ENCODE measurements at regions not wholly inside any gene's neighbourhood (a gene's known extent, or its start where the extent isn't known, plus 50 kb on each side); places are given as distances from the start of the nearest gene placed in this dataset.

- Histone ChIP-seq H3K27me3 (ENCODE audit: control insufficient read depth, insufficient read depth, low read length) (peaks cover 35% of the 10 kb centered on the region), H3K36me3 (ENCODE audit: control insufficient read depth, insufficient read depth, low read length) (no peaks in the 10 kb centered on the region), H3K4me1 (ENCODE audit: control insufficient read depth, insufficient read depth, low read length) (no peaks in the 10 kb centered on the region), H3K27ac (ENCODE audit: low read length) (no peak overlapping the region), H3K9me3 (replicated peaks; ENCODE audit: control insufficient read depth, low read depth, low read length) (no peaks in the 10 kb centered on the region), H3K4me3 (ENCODE audit: low read length) (no peak overlapping the region)
- 73% methylated on average over 6 of the region's 9 CpGs for WGBS (ENCODE audit: insufficient coverage)
- no peak for DNase-seq
Measured at GRCh38 chr4:4762300-4762699, 97.2 kb upstream of the MSX1 start.

- H3K4me1 ChIP-seq (ENCODE audit: control insufficient read depth, insufficient read depth, low read length), result no peaks in the 10 kb centered on the region
- H3K9me3 ChIP-seq (replicated peaks; ENCODE audit: control insufficient read depth, low read depth, low read length), result no peaks in the 10 kb centered on the region
- no peak overlapping the region for H3K27ac ChIP-seq (ENCODE audit: low read length)
- peaks cover 43% of the 10 kb centered on the region for H3K27me3 ChIP-seq (ENCODE audit: control insufficient read depth, insufficient read depth, low read length)
- 42% methylated on average over 16 of the region's 20 CpGs for WGBS (ENCODE audit: insufficient coverage)
- no peak overlapping the region for H3K4me3 ChIP-seq (ENCODE audit: low read length)
- no peak for DNase-seq
- no peaks in the 10 kb centered on the region for H3K36me3 ChIP-seq (ENCODE audit: control insufficient read depth, insufficient read depth, low read length)
Measured at GRCh38 chr4:4761128-4761982, 98.1 kb upstream of the MSX1 start.

GRCh38 chr4:4759883-4760282 is 99.6 kb upstream of the MSX1 start:
- Histone ChIP-seq H3K9me3 (replicated peaks; ENCODE audit: control insufficient read depth, low read depth, low read length) (no peaks in the 10 kb centered on the region), H3K4me1 (ENCODE audit: control insufficient read depth, insufficient read depth, low read length) (peaks cover 3% of the 10 kb centered on the region), H3K36me3 (ENCODE audit: control insufficient read depth, insufficient read depth, low read length) (no peaks in the 10 kb centered on the region), H3K27me3 (ENCODE audit: control insufficient read depth, insufficient read depth, low read length) (peaks cover 49% of the 10 kb centered on the region), H3K4me3 (ENCODE audit: low read length) (no peak overlapping the region), H3K27ac (ENCODE audit: low read length) (no peak overlapping the region)
- 49% methylated on average over 5 of the region's 7 CpGs for WGBS (ENCODE audit: insufficient coverage)
- DNase-seq, result no peak

DNA sequence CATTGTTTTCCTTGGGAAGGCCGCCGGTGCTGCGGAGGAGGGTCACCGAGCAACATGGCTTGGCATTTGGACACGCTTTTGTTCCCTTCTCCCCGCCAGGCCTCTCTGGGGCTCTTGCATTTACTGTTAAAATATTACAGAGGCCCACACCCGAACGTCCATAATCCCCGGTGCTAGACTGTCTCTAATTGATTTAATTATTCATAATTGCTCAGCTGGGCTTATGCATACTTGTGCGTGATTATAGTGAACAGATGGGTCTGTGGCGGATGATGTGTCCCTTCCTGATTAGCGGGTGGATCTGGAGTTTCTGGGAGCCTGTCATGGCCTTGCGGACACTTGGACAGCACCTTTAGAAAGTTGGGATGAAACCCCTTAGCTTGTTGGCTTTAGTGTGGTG is 100.2 kb upstream of the MSX1 start:
- Histone ChIP-seq H3K36me3 (ENCODE audit: control insufficient read depth, insufficient read depth, low read length) (no peaks in the 10 kb centered on the region), H3K27ac (ENCODE audit: low read length) (no peak overlapping the region), H3K9me3 (replicated peaks; ENCODE audit: control insufficient read depth, low read depth, low read length) (no peaks in the 10 kb centered on the region), H3K4me3 (ENCODE audit: low read length) (no peak overlapping the region), H3K4me1 (ENCODE audit: control insufficient read depth, insufficient read depth, low read length) (peaks cover 6% of the 10 kb centered on the region), H3K27me3 (ENCODE audit: control insufficient read depth, insufficient read depth, low read length) (peaks cover 55% of the 10 kb centered on the region)
- DNase-seq, result no peak
- 76% methylated on average over 8 of the region's 13 CpGs for WGBS (ENCODE audit: insufficient coverage)

DNA sequence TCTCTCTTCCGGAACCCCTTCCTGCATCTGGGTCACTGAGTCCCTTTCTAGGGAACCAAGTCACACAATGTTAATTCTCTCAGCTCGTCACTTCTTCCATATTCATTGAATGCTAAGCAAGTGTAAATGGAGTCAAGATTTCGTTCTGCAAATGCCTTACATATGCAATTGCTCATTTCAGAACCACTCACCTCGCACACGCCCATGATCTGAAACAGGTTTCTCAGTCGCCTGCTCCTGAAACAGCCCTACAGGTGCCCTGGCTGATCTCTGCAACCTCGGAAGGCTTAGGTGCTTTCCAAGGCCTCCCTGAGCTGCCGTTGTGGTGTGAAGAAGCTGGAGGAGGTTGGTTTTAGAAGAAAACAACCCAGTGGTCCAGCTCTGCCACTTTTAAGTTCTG is 100.8 kb upstream of the MSX1 start:
- Histone ChIP-seq H3K27ac (ENCODE audit: low read length) (no peak overlapping the region), H3K36me3 (ENCODE audit: control insufficient read depth, insufficient read depth, low read length) (no peaks in the 10 kb centered on the region), H3K4me3 (ENCODE audit: low read length) (no peak overlapping the region), H3K9me3 (replicated peaks; ENCODE audit: control insufficient read depth, low read depth, low read length) (no peaks in the 10 kb centered on the region), H3K27me3 (ENCODE audit: control insufficient read depth, insufficient read depth, low read length) (peaks cover 57% of the 10 kb centered on the region), H3K4me1 (ENCODE audit: control insufficient read depth, insufficient read depth, low read length) (peaks cover 6% of the 10 kb centered on the region)
- DNase-seq, result no peak
- WGBS (ENCODE audit: insufficient coverage), result 83% methylated on average over 2 of the region's 8 CpGs

DNA sequence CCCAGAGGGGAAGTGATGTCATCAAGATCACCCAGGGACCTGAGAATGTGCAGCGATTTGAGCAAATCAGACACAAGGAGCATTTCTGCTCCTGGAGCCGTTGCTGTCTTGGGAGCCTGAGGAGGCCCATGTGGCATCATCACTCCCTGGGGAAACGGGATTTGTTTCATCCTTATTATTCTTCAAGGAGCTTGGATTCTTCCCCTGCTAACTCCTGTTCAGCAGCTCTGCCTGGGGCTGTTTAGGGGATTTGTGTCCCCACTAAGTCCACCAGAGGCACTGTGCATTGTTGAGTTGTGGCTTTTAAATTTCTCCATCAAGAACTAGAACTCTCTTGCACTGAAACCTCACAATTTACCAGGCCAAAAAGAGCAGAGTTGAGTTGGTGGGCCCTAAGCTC is 104.2 kb upstream of the MSX1 start:
- Histone ChIP-seq H3K36me3 (ENCODE audit: control insufficient read depth, insufficient read depth, low read length) (no peaks in the 10 kb centered on the region), H3K27me3 (ENCODE audit: control insufficient read depth, insufficient read depth, low read length) (peaks cover 59% of the 10 kb centered on the region), H3K27ac (ENCODE audit: low read length) (no peak overlapping the region), H3K4me1 (ENCODE audit: control insufficient read depth, insufficient read depth, low read length) (peaks cover 9% of the 10 kb centered on the region), H3K9me3 (replicated peaks; ENCODE audit: control insufficient read depth, low read depth, low read length) (no peaks in the 10 kb centered on the region), H3K4me3 (ENCODE audit: low read length) (no peak overlapping the region)
- 59% methylated on average over 2 of the region's 3 CpGs for WGBS (ENCODE audit: insufficient coverage)
- no peak for DNase-seq

GRCh38 chr4:4754641-4755040 is 104.8 kb upstream of the MSX1 start:
- peak; percentile 52 for DNase-seq
- Histone ChIP-seq H3K27ac (ENCODE audit: low read length) (no peak overlapping the region), H3K36me3 (ENCODE audit: control insufficient read depth, insufficient read depth, low read length) (no peaks in the 10 kb centered on the region), H3K4me3 (ENCODE audit: low read length) (no peak overlapping the region), H3K9me3 (replicated peaks; ENCODE audit: control insufficient read depth, low read depth, low read length) (no peaks in the 10 kb centered on the region), H3K4me1 (ENCODE audit: control insufficient read depth, insufficient read depth, low read length) (peaks cover 9% of the 10 kb centered on the region), H3K27me3 (ENCODE audit: control insufficient read depth, insufficient read depth, low read length) (peaks cover 59% of the 10 kb centered on the region)
- WGBS (ENCODE audit: insufficient coverage), result 8% methylated on average over 6 of the region's 9 CpGs

DNA sequence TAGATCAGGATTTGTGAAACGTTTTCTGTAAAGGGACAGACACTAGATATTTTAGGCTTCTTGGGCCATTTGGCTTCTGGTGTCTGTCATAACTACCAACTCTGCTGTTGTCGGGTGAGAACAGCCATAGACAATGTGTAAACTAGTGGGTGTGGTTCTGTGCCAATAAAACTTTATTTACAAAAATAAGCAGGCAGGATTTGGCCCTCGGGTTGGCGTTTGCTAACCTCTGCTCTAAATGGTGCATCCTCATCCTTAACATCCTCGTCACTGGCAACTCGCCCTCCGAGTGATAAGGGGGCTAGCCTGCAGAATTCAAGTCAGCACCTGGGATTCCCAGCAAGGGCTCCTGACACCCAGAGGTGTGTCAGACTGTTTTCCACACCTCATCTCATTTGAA is 105.8 kb upstream of the MSX1 start:
- 55% methylated on average over 4 of the region's 7 CpGs for WGBS (ENCODE audit: insufficient coverage)
- H3K4me1 ChIP-seq (ENCODE audit: control insufficient read depth, insufficient read depth, low read length), result peaks cover 9% of the 10 kb centered on the region
- H3K9me3 ChIP-seq (replicated peaks; ENCODE audit: control insufficient read depth, low read depth, low read length), result no peaks in the 10 kb centered on the region
- H3K36me3 ChIP-seq (ENCODE audit: control insufficient read depth, insufficient read depth, low read length), result no peaks in the 10 kb centered on the region
- H3K4me3 ChIP-seq (ENCODE audit: low read length), result no peak overlapping the region
- H3K27me3 ChIP-seq (ENCODE audit: control insufficient read depth, insufficient read depth, low read length), result peaks cover 62% of the 10 kb centered on the region
- H3K27ac ChIP-seq (ENCODE audit: low read length), result no peak overlapping the region
- DNase-seq, result no peak

DNA sequence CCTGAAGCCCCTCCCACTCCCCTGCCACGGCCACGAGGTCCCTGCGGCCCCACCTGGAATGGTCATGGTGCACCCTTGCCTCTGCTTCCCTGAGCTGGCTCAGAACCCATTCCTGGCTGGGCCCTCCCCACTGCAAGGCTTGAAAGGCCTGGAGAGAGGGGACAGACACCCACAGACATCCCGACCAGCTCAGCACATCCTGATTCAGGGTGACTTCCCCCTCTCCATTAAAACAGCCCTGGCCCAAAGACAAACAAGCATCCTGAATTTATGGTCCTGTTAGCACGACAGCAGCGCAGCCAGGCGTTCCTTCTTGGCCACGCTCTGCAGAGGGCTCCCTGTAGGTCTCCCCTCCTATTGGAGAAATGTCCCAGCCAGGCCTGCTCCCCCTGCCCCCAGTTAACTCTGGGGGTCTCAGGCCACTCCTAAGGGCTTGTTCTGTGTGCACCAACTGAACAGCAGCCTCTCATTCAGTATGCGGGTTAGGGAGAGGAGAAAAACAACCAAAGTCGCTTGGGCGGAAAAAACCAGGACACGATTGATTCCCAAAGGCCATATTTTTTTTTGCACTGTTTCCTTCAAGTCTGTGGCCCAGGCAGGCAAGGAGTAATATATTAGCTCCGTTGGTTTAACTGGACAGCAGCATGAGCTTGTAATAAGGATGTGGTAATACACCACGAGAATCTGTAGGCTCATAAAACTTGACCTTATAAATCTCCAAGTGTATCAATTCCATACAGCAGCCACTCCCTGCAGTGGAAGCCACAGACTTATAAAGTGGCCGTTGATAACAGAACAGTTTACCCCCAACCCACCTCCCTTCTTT is 106.7 kb upstream of the MSX1 start:
- Histone ChIP-seq H3K4me3 (ENCODE audit: low read length) (no peak overlapping the region), H3K27ac (ENCODE audit: low read length) (no peak overlapping the region), H3K9me3 (replicated peaks; ENCODE audit: control insufficient read depth, low read depth, low read length) (no peaks in the 10 kb centered on the region), H3K4me1 (ENCODE audit: control insufficient read depth, insufficient read depth, low read length) (peaks cover 9% of the 10 kb centered on the region), H3K36me3 (ENCODE audit: control insufficient read depth, insufficient read depth, low read length) (no peaks in the 10 kb centered on the region), H3K27me3 (ENCODE audit: control insufficient read depth, insufficient read depth, low read length) (peaks cover 62% of the 10 kb centered on the region)
- WGBS (ENCODE audit: insufficient coverage), result 17% methylated on average over 12 of the region's 15 CpGs
- peak; percentile 27 for DNase-seq

- Histone ChIP-seq H3K27me3 (ENCODE audit: control insufficient read depth, insufficient read depth, low read length) (peaks cover 56% of the 10 kb centered on the region), H3K4me1 (ENCODE audit: control insufficient read depth, insufficient read depth, low read length) (peaks cover 9% of the 10 kb centered on the region), H3K36me3 (ENCODE audit: control insufficient read depth, insufficient read depth, low read length) (no peaks in the 10 kb centered on the region), H3K9me3 (replicated peaks; ENCODE audit: control insufficient read depth, low read depth, low read length) (peaks cover under 1% of the 10 kb centered on the region), H3K27ac (ENCODE audit: low read length) (no peak overlapping the region), H3K4me3 (ENCODE audit: low read length) (no peak overlapping the region)
- DNase-seq, result no peak
- WGBS (ENCODE audit: insufficient coverage), result 37% methylated on average over 9 of the region's 12 CpGs
Measured at GRCh38 chr4:4752025-4752424, 107.4 kb upstream of the MSX1 start.
